Jurkat, Clone E6-1 (cell line): ENCODE measurements at regions not wholly inside any gene's neighbourhood (a gene's known extent, or its start where the extent isn't known, plus 50 kb on each side); places are given as distances from the start of the nearest gene placed in this dataset.

Experiments
- DNase-seq: peaks from one replicate; pipeline ENCODE4 v3.0.0-alpha.2; 2011; ENCODE audit warnings: low read depth, low spot score
- H3K4me3 ChIP-seq: 2 replicates; pipeline ENCODE4 v1.5.1; 2011; ENCODE audit warnings: mild to moderate bottlenecking, low read length, control low read depth, moderate library complexity

GRCh38 chr10:754914-755313 is 65.4 kb upstream of the DIP2C start:
- H3K4me3 ChIP-seq: no peak overlapping the region
- no peak for DNase-seq

DNA sequence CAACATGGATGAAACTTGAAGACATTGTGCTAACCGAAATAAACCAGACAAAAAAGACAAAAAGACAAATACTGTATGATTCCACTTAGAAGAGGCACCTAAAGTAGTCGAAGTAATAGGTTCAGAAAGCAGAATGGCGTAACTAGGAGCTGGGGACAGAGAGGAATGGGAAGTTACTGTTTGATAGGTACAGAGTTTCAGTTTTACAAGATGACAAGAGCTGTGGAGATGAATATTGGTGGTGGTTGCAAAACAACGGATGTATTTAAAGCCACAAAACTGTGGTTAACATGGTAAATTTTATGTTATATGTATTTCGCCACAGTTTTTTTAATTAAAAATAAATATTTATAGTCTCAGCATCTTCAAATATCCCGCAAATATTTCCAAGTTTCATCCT is 64.1 kb upstream of the DIP2C start:
- H3K4me3 ChIP-seq: no peak overlapping the region
- peak; percentile 14 for DNase-seq

DNA sequence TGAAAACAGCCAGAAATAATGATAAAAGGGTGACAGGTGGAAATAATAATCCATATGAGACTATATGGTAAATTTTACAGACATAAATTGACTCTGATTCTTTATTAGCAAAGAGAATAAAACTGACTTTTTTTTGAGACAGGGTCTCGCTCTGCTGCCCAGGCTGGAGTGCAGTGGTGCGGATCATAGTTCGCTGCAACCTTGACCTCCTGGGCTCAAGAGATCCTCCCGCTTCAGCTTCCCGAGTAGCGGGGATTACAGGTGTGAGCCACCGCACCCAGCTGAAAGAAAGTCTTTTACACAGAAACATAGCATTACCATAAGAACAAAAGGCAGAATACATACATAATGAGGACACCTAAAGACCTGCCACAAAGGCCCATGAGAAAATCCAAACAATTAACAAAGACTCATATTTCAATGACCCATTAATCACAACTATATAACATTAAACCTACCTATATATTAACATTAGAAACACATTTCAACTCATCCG is 51.5 kb upstream of the DIP2C start:
- no peak overlapping the region for H3K4me3 ChIP-seq
- DNase-seq: no peak

GRCh38 chr10:739403-739802 is 49.9 kb upstream of the DIP2C start:
- DNase-seq: no peak
- no peak overlapping the region for H3K4me3 ChIP-seq
